HEK293T (cell line): ENCODE measurements at regions not wholly inside any gene's neighbourhood (a gene's known extent, or its start where the extent isn't known, plus 50 kb on each side); places are given as distances from the start of the nearest gene placed in this dataset.

ENCODE experiments used
- ARNT ChIP-seq: fragments of 450-650 bp; IDR thresholded peaks from 2 replicates; pipeline ENCODE4 v1.6.1; 2017; ENCODE audit warnings: mild to moderate bottlenecking
- FOXA1 ChIP-seq: fragments of 450-650 bp; IDR thresholded peaks from 2 replicates; pipeline ENCODE4 v1.6.1; 2016; ENCODE audit warnings: mild to moderate bottlenecking
- FOXM1 ChIP-seq: fragments of 450-650 bp; IDR thresholded peaks from 2 replicates; pipeline ENCODE4 v1.6.1; 2017; ENCODE audit warnings: mild to moderate bottlenecking, borderline replicate concordance
- HDGF ChIP-seq: fragments of 450-650 bp; IDR thresholded peaks from 2 replicates; pipeline ENCODE4 v1.6.1; 2017; ENCODE audit warnings: antibody characterized with exemption, borderline replicate concordance
- SUZ12 ChIP-seq: fragments of 450-650 bp; IDR thresholded peaks from 2 replicates; pipeline ENCODE4 v1.6.1; 2016; ENCODE audit warnings: mild to moderate bottlenecking

DNA sequence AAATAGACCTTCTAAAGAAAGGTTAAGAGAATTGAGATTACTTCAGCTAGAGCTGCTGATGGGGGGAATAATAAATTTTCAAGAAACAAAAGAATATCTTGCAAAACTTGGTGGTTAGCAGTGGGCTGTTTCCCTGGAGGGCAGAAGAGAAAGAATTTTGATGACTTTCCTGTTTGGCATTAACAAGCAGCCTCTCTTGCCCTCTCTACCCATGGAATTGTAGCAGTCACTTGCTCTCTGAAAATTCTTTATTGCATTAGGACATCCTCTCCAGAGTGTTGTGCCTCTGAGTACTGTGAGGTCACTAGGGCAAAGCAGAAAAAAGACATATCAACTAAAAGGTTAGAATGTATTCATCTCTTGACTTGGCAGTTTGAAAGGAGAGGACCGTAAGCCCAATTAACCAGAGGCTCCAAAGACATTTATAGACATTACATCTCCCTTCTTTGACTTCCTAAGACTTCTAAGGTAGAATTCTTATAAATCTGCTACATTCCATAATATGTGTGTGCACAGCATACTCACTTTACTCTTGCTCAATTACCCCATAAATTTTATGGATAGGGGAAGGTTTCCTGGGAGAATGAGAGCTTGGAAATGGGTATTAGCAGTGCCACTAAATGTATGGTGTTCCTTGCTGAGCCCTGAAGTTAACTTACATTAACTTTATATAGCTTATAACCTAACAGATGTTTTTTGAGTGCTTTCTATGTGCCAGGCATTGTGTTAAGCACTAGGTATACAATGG lies 215.3 kb downstream of the KIF20B start:
- TF ChIP-seq SUZ12 (no peak), FOXA1 (no peak), HDGF (no peak), ARNT (no peak), FOXM1 (no peak)
